CD4-positive, alpha-beta T cell treated with Interleukin-1 beta for 1 hour (primary cell): ENCODE measurements at regions not wholly inside any gene's neighbourhood (a gene's known extent, or its start where the extent isn't known, plus 50 kb on each side); places are given as distances from the start of the nearest gene placed in this dataset.

Experiments
- DNase-seq, 2 donors: peaks; one replicate each; pipeline ENCODE4 v3.0.0-alpha.2; 2020 to 2022

GRCh38 chr7:12741951-12742575 lies 54.6 kb downstream of the ARL4A start:
- no peak for DNase-seq

- DNase-seq = no peak
These were observed 58.8 kb downstream of the ARL4A start for GRCh38 chr7:12746211-12746610.

- no peak for DNase-seq
These were observed 60.4 kb downstream of the ARL4A start for GRCh38 chr7:12747687-12748306.

GRCh38 chr7:12749069-12749468 lies 61.6 kb downstream of the ARL4A start:
- DNase-seq = no peak

- no peak for DNase-seq
These were observed 62.3 kb downstream of the ARL4A start for GRCh38 chr7:12749746-12750145.

GRCh38 chr7:12751764-12752163 lies 64.3 kb downstream of the ARL4A start:
- DNase-seq = no peak

GRCh38 chr7:12754179-12754578 lies 66.7 kb downstream of the ARL4A start:
- DNase-seq = no peak

GRCh38 chr7:12756821-12757220 lies 69.4 kb downstream of the ARL4A start:
- no peak for DNase-seq

GRCh38 chr7:12757443-12757842 lies 70.0 kb downstream of the ARL4A start:
- DNase-seq = no peak

GRCh38 chr7:12759151-12759550 lies 71.7 kb downstream of the ARL4A start:
- DNase-seq = no peak

GRCh38 chr7:12761111-12761510 lies 73.7 kb downstream of the ARL4A start:
- no peak for DNase-seq

- DNase-seq = no peak
These were observed 74.3 kb downstream of the ARL4A start for GRCh38 chr7:12761691-12762090.

GRCh38 chr7:12764458-12764891 lies 77.0 kb downstream of the ARL4A start:
- DNase-seq = no peak

GRCh38 chr7:12765431-12766100 lies 78.1 kb downstream of the ARL4A start:
- no peak for DNase-seq

- DNase-seq = no peak
These were observed 79.0 kb downstream of the ARL4A start for GRCh38 chr7:12766416-12766815.

- no peak for DNase-seq
These were observed 81.5 kb downstream of the ARL4A start for GRCh38 chr7:12768948-12769347.

- DNase-seq = no peak
These were observed 82.0 kb downstream of the ARL4A start for GRCh38 chr7:12769444-12769843.

GRCh38 chr7:12770227-12770975 lies 83.0 kb downstream of the ARL4A start:
- no peak for DNase-seq

GRCh38 chr7:12771378-12771877 lies 84.0 kb downstream of the ARL4A start:
- DNase-seq = no peak

- DNase-seq = no peak
These were observed 85.3 kb downstream of the ARL4A start for GRCh38 chr7:12772768-12773167.

GRCh38 chr7:12777257-12777656 lies 89.8 kb downstream of the ARL4A start:
- DNase-seq = no peak

GRCh38 chr7:12779947-12780346 lies 92.5 kb downstream of the ARL4A start:
- no peak for DNase-seq

- DNase-seq = no peak
These were observed 96.1 kb downstream of the ARL4A start for GRCh38 chr7:12783421-12784095.
